Calu3 (cell line): ENCODE measurements at regions not wholly inside any gene's neighbourhood (a gene's known extent, or its start where the extent isn't known, plus 50 kb on each side); places are given as distances from the start of the nearest gene placed in this dataset.

ENCODE experiments used
- BruUV-seq: library from RNA; stranded (reverse); fragments of 400-500 nt; replicated peaks from 2 replicates; lab custom pipeline; 2021; lab: Mats Ljungman, UMichigan
- CTCF ChIA-PET: fragments of 300-600 bp; sonication (Branson Sonifier 250); formaldehyde crosslinking; loops from one replicate; lab custom pipeline; 2022; ENCODE audit warnings: antibody characterized with exemption; lab: Charles Lee
- DNase-seq: peaks from one replicate; pipeline ENCODE4 v3.0.0; 2022
- H3K27ac Mint-ChIP-seq: one replicate; pipeline ENCODE4 v1.8.0; 2022; ENCODE audit warnings: mixed read lengths; ENCODE audit not compliant: unreplicated experiment
- H3K27me3 Mint-ChIP-seq: one replicate; pipeline ENCODE4 v1.8.0; 2022; ENCODE audit warnings: mixed read lengths; ENCODE audit not compliant: unreplicated experiment
- H3K36me3 Mint-ChIP-seq: one replicate; pipeline ENCODE4 v1.8.0; 2022; ENCODE audit warnings: mild to moderate bottlenecking, moderate library complexity, mixed read lengths; ENCODE audit not compliant: insufficient read depth, unreplicated experiment
- H3K4me1 Mint-ChIP-seq: one replicate; pipeline ENCODE4 v1.8.0; 2022; ENCODE audit warnings: mild to moderate bottlenecking, low read depth, mixed read lengths; ENCODE audit not compliant: unreplicated experiment
- H3K4me3 Mint-ChIP-seq: one replicate; pipeline ENCODE4 v1.8.0; 2022; ENCODE audit warnings: mild to moderate bottlenecking, low read depth, moderate library complexity, mixed read lengths; ENCODE audit not compliant: unreplicated experiment
- H3K9me3 Mint-ChIP-seq: one replicate; pipeline ENCODE4 v1.8.0; 2022; ENCODE audit warnings: low read depth, mixed read lengths; ENCODE audit not compliant: unreplicated experiment
- intact Hi-C: fragments of 100-400 bp; cut with micrococcal nuclease; formaldehyde crosslinking; loops from one replicate; pipeline ENCODE4 v1.10.0; 2022; ENCODE audit not compliant: unreplicated experiment
- TF ChIP-seq, protein P1 (sequence below): fragments of 200-600 bp; IDR thresholded peaks from one replicate; pipeline ENCODE4 v1.8.0; 2022; ENCODE audit warnings: antibody characterized with exemption; ENCODE audit not compliant: unreplicated experiment

DNA sequence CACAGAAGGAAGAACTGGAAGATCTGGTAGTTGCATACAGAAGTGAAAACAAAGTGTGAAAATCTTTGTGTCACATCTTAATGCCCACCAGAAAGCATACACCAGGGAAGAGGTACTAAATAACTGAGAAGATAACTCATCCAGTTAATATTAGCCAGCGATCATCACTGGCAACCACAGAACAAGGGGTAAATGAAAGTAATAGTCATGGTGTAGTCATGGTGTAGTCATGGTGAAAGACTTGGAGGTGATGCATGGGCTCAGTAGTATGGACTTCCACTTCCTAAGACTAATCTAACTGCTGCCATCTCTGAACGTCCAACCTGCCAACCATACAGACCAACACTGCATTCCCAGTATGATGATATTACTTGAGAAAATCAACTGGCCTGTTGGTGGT is 481.2 kb upstream of the NR5A2 start:
- intact Hi-C loops = loop anchor here (10.0 kb wide), 1 partner anchor 968 kb away; no protein-coding TSS in a partner anchor
- CTCF ChIA-PET = interaction anchor here (1.1 to 1.5 kb wide), 2 partner anchors 55 to 730 kb away, joined by 3 to 6 read pairs; no protein-coding TSS in a partner anchor
- TF ChIP-seq, protein P1, sequence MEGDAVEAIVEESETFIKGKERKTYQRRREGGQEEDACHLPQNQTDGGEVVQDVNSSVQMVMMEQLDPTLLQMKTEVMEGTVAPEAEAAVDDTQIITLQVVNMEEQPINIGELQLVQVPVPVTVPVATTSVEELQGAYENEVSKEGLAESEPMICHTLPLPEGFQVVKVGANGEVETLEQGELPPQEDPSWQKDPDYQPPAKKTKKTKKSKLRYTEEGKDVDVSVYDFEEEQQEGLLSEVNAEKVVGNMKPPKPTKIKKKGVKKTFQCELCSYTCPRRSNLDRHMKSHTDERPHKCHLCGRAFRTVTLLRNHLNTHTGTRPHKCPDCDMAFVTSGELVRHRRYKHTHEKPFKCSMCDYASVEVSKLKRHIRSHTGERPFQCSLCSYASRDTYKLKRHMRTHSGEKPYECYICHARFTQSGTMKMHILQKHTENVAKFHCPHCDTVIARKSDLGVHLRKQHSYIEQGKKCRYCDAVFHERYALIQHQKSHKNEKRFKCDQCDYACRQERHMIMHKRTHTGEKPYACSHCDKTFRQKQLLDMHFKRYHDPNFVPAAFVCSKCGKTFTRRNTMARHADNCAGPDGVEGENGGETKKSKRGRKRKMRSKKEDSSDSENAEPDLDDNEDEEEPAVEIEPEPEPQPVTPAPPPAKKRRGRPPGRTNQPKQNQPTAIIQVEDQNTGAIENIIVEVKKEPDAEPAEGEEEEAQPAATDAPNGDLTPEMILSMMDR = no peak
- H3K27ac Mint-ChIP-seq = no peak overlapping the region
- H3K4me1 Mint-ChIP-seq = peaks cover 8% of the 10 kb centered on the region
- H3K9me3 Mint-ChIP-seq = peaks cover 5% of the 10 kb centered on the region
- BruUV-seq = no TSS peak
- no peaks in the 10 kb centered on the region for H3K27me3 Mint-ChIP-seq
- no peak overlapping the region for H3K4me3 Mint-ChIP-seq
- no peaks in the 10 kb centered on the region for H3K36me3 Mint-ChIP-seq
- no peak for DNase-seq

DNA sequence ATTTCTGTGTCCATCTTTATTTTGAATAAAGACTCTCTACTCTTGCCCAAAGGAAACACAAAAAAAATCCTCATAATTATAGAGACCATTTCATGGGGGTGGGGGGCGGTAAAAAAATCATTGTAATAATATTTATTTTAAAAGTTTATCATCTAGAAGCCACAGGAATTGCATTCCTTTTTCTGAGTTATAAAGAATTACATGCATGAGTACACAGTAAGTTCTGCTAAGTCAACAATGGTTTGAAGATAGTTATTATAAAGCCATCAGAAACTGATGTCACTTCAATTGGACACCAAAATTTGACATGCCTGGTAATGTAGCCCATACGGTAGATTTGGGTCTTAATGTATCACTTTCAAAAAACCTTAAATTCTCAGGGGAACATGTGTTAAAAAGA is 478.1 kb upstream of the NR5A2 start:
- peaks cover 5% of the 10 kb centered on the region for H3K9me3 Mint-ChIP-seq
- H3K36me3 Mint-ChIP-seq = no peaks in the 10 kb centered on the region
- no peaks in the 10 kb centered on the region for H3K27me3 Mint-ChIP-seq
- intact Hi-C loops = loop anchor here (10.0 kb wide), 1 partner anchor 965 kb away; no protein-coding TSS in a partner anchor
- DNase-seq = no peak
- CTCF ChIA-PET = interaction anchor here (0.7 kb wide), 1 partner anchor 577 kb away, joined by 3 read pairs; no protein-coding TSS in a partner anchor
- TF ChIP-seq, protein P1 = no peak
- BruUV-seq = no TSS peak
- no peak overlapping the region for H3K27ac Mint-ChIP-seq
- peaks cover 8% of the 10 kb centered on the region for H3K4me1 Mint-ChIP-seq
- no peak overlapping the region for H3K4me3 Mint-ChIP-seq

DNA sequence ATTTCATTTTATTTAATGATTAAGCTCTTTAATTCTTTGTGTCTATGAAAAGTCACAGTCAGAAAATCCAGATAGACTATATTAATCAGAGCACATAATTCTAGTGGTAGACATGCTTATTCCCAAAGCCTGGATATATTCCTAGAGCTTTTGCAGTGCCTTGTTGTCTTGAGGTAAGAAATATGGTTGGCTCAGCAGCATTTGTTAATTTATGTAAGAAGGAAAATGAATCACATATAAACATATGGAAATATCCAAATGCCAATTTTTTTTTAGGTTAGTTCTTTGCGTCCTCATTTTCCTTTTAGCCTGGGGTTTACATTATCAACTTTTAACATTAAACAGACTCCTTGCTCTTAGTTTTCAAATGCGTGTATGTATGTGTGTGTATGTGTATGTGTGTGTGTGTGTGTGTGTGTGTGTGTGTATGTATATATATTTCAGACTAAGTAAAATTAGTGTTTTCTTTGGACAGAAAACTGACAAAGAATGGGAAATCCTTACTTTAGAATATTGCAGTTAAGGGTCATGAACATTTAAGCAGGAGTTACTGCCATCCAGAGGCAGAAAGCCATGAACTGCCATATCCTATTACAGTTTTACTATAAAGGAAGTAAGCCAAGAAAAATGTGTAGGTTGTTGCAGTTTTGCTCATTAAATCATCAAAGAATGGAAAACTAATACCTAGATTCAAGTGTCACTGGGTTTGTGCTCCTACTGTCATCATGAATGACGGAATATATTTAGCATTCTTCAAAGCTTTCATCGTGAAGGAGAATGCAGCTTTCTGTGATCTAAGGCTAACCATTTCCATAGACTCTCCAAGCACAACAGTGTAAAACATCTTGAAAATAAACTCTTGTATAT is 477.1 kb upstream of the NR5A2 start:
- CTCF ChIA-PET = no interaction called here
- no peak for DNase-seq
- Mint-ChIP-seq H3K27ac (no peak overlapping the region), H3K36me3 (no peaks in the 10 kb centered on the region), H3K4me1 (peaks cover 8% of the 10 kb centered on the region), H3K9me3 (peaks cover 5% of the 10 kb centered on the region), H3K4me3 (no peak overlapping the region), H3K27me3 (no peaks in the 10 kb centered on the region)
- TF ChIP-seq, protein P1 = no peak
- intact Hi-C loops = loop anchor here (1.0 to 5.0 kb wide), 3 partner anchors 88 to 793 kb away; no protein-coding TSS in a partner anchor
- BruUV-seq = no TSS peak

DNA sequence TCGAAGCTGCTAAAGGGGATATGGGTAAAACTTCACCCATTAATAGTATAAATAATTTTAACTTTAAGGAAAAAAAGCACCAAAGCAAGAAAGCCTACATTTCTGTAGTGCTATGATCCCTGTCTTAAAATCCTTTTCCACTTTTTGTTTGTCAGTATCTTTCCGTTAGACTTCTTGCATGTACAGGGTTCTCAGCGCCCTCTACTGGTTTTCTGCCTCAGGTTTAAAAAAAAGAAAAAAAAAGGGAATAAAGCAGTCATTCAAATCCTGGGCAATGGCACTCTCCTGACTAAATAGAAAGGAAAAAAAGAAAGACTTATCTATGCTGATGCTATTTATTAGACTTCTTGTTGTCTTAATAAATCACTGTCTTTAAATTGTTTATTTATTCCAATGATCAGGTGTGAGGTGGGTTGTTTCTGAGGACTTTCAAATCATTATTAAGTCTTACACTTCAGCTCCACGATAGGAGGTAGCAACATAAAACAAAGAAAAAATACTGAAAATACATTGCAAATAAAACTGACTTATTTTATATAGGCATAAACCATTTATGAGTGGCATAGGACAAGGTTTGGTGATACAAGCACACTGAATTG is 475.4 kb upstream of the NR5A2 start:
- H3K4me3 Mint-ChIP-seq = no peak overlapping the region
- H3K4me1 Mint-ChIP-seq = no peaks in the 10 kb centered on the region
- H3K9me3 Mint-ChIP-seq = no peaks in the 10 kb centered on the region
- H3K36me3 Mint-ChIP-seq = no peaks in the 10 kb centered on the region
- BruUV-seq = no TSS peak
- TF ChIP-seq, protein P1 = peak; percentile 68
- no peak overlapping the region for H3K27ac Mint-ChIP-seq
- CTCF ChIA-PET = no interaction called here
- intact Hi-C loops = loop anchor here (2.0 to 5.0 kb wide), 3 partner anchors 90 to 795 kb away; no protein-coding TSS in a partner anchor
- H3K27me3 Mint-ChIP-seq = no peaks in the 10 kb centered on the region
- DNase-seq = peak; percentile 72
